DND-41 (cell line): ENCODE measurements at regions not wholly inside any gene's neighbourhood (a gene's known extent, or its start where the extent isn't known, plus 50 kb on each side); places are given as distances from the start of the nearest gene placed in this dataset.

ENCODE experiments used
- ATAC-seq: fragments of 200-7000 bp; cut with Tn5 transposase; 3 replicates; pipeline ENCODE4 v1.9.1; 2021; ENCODE audit warnings: low read depth; ENCODE audit not compliant: insufficient read depth
- DNase-seq: peaks from one replicate; pipeline ENCODE4 v3.0.0-alpha.2; 2020
- H2AFZ ChIP-seq: 2 replicates; pipeline ENCODE4 v1.6.0; 2012; ENCODE audit warnings: low read depth, low read length
- H3K27ac ChIP-seq: 2 replicates; pipeline ENCODE4 v1.5.1; 2012; ENCODE audit warnings: low read length, inconsistent platforms
- H3K27me3 ChIP-seq: fragments of 200-600 bp; sonication (generic); 2 replicates; pipeline ENCODE4 v1.6.0; 2012; ENCODE audit warnings: low read length, mild to moderate bottlenecking, inconsistent platforms; ENCODE audit not compliant: insufficient read depth, poor library complexity
- H3K36me3 ChIP-seq: 2 replicates; pipeline ENCODE4 v1.5.1; 2012; ENCODE audit warnings: low read length, inconsistent platforms; ENCODE audit not compliant: insufficient read depth
- H3K4me1 ChIP-seq: 2 replicates; pipeline ENCODE4 v1.5.1; 2012; ENCODE audit warnings: mild to moderate bottlenecking, low read length; ENCODE audit not compliant: insufficient read depth
- H3K4me2 ChIP-seq: 2 replicates; pipeline ENCODE4 v1.6.0; 2012; ENCODE audit warnings: mild to moderate bottlenecking, moderate library complexity, low read length, inconsistent platforms; ENCODE audit not compliant: insufficient read depth
- H3K4me3 ChIP-seq, 2 experiments: fragments of 200-600 bp in 1 of 2; shearing (Covaris generic) in 1 of 2; 2 replicates each; pipeline ENCODE4 v1.5.1; 2012 to 2016; ENCODE audit warnings: inconsistent platforms in 2 of 2, low read length in 2 of 2, mild to moderate bottlenecking in 2 of 2, low read depth in 1 of 2, moderate library complexity in 1 of 2
- H3K79me2 ChIP-seq: 2 replicates; pipeline ENCODE4 v1.6.0; 2012; ENCODE audit warnings: low read length, inconsistent platforms; ENCODE audit not compliant: insufficient read depth
- H3K9ac ChIP-seq: 2 replicates; pipeline ENCODE4 v1.6.0; 2012; ENCODE audit warnings: low read depth, mild to moderate bottlenecking, inconsistent platforms, low read length, moderate library complexity
- H3K9me3 ChIP-seq: 2 replicates; pipeline ENCODE4 v1.5.1; 2012; ENCODE audit warnings: low read length, moderate library complexity, mild to moderate bottlenecking, inconsistent platforms; ENCODE audit not compliant: insufficient read depth, severe bottlenecking
- H4K20me1 ChIP-seq: 2 replicates; pipeline ENCODE4 v1.6.0; 2012; ENCODE audit warnings: low read length; ENCODE audit not compliant: insufficient read depth
- EZH2 ChIP-seq: IDR thresholded peaks from 3 replicates; pipeline ENCODE4 v1.6.1; 2012; ENCODE audit warnings: borderline replicate concordance, low read depth, mild to moderate bottlenecking, moderate library complexity, low read length, inconsistent platforms; ENCODE audit not compliant: severe bottlenecking
- TF ChIP-seq, protein P1 (sequence below): IDR thresholded peaks from 2 replicates; pipeline ENCODE4 v1.5.1; 2012; ENCODE audit warnings: borderline replicate concordance, low read length, moderate library complexity, mild to moderate bottlenecking; ENCODE audit not compliant: poor library complexity, severe bottlenecking; ENCODE audit errors: extremely low read depth

DNA sequence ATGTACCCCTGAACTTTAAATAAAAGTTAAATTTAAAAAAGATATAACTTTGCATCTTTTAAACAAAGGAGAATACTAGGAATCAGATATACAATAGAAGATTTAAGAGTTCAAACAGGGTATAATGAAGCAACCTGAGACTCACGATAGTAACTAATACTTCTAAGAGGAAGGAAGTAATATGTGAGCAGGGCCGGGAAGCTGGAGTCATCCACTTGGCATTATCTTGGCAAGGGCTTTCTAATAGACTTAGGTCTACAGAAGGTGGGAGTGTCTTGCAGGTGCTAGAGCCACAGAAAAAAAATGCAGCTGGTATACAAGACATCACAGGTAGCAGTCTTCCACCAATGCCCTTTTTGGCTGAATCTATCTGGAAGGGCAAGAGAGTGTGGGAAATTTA lies 231.9 kb downstream of the KCTD12 start:
- TF ChIP-seq, protein P1, sequence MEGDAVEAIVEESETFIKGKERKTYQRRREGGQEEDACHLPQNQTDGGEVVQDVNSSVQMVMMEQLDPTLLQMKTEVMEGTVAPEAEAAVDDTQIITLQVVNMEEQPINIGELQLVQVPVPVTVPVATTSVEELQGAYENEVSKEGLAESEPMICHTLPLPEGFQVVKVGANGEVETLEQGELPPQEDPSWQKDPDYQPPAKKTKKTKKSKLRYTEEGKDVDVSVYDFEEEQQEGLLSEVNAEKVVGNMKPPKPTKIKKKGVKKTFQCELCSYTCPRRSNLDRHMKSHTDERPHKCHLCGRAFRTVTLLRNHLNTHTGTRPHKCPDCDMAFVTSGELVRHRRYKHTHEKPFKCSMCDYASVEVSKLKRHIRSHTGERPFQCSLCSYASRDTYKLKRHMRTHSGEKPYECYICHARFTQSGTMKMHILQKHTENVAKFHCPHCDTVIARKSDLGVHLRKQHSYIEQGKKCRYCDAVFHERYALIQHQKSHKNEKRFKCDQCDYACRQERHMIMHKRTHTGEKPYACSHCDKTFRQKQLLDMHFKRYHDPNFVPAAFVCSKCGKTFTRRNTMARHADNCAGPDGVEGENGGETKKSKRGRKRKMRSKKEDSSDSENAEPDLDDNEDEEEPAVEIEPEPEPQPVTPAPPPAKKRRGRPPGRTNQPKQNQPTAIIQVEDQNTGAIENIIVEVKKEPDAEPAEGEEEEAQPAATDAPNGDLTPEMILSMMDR = no peak
- TF ChIP-seq EZH2 = no peak
- DNase-seq (no peak), ATAC-seq (no peak)
- no peak overlapping the region for H3K9ac ChIP-seq
- no peaks in the 10 kb centered on the region for H3K79me2 ChIP-seq
- no peaks in the 10 kb centered on the region for H3K27me3 ChIP-seq
- no peaks in the 10 kb centered on the region for H3K9me3 ChIP-seq
- H4K20me1 ChIP-seq = no peaks in the 10 kb centered on the region
- H3K27ac ChIP-seq = no peak overlapping the region
- H3K4me1 ChIP-seq = no peaks in the 10 kb centered on the region
- no peak overlapping the region for H2AFZ ChIP-seq
- no peak overlapping the region for H3K4me3 ChIP-seq
- H3K4me2 ChIP-seq = no peak overlapping the region
- no peaks in the 10 kb centered on the region for H3K36me3 ChIP-seq

GRCh38 chr13:76651286-76651685 lies 234.9 kb downstream of the KCTD12 start:
- Histone ChIP-seq H3K4me2 (no peak overlapping the region), H3K36me3 (no peaks in the 10 kb centered on the region), H4K20me1 (no peaks in the 10 kb centered on the region), H3K9me3 (no peaks in the 10 kb centered on the region), H3K4me3 (no peak overlapping the region), H3K9ac (no peak overlapping the region), H2AFZ (no peak overlapping the region), H3K27ac (no peak overlapping the region), H3K27me3 (no peaks in the 10 kb centered on the region), H3K4me1 (no peaks in the 10 kb centered on the region), H3K79me2 (no peaks in the 10 kb centered on the region)
- TF ChIP-seq, protein P1 = no peak
- no peak for TF ChIP-seq EZH2
- no peak for ATAC-seq
- DNase-seq = no peak

- Histone ChIP-seq H2AFZ (no peak overlapping the region), H3K9me3 (no peaks in the 10 kb centered on the region), H3K4me2 (no peak overlapping the region), H3K27ac (no peak overlapping the region), H3K9ac (no peak overlapping the region), H3K4me1 (no peaks in the 10 kb centered on the region), H4K20me1 (no peaks in the 10 kb centered on the region), H3K4me3 (no peak overlapping the region), H3K27me3 (no peaks in the 10 kb centered on the region), H3K79me2 (no peaks in the 10 kb centered on the region), H3K36me3 (no peaks in the 10 kb centered on the region)
- TF ChIP-seq, protein P1 = no peak
- no peak for TF ChIP-seq EZH2
- ATAC-seq (no peak), DNase-seq (no peak)
These were observed 238.7 kb downstream of the KCTD12 start for GRCh38 chr13:76647550-76647949.

DNA sequence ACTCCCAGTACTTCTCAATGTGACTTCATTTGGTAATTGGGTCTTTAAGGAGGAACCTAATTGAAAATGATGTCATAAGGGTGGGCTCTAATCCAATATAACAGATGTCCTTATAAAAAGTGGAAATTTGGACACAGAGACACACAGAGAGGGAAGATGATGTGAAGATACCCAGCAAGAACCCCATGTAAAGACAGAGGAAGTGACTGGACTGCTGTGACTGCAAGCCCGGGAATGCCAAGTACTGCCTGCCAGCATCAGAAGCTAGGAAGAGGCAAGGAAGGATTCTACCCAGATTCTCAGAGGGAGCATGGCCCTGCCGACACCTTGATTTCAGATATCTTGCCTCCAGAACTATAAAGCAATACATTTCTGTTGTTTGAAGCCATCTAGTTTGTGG lies 239.3 kb downstream of the KCTD12 start:
- no peak overlapping the region for H3K27ac ChIP-seq
- H3K4me3 ChIP-seq = no peak overlapping the region
- ATAC-seq (no peak), DNase-seq (no peak)
- no peak overlapping the region for H3K4me2 ChIP-seq
- H3K27me3 ChIP-seq = no peaks in the 10 kb centered on the region
- no peaks in the 10 kb centered on the region for H3K4me1 ChIP-seq
- TF ChIP-seq, protein P1 = no peak
- TF ChIP-seq EZH2 = no peak
- H3K9ac ChIP-seq = no peak overlapping the region
- no peaks in the 10 kb centered on the region for H3K79me2 ChIP-seq
- H3K36me3 ChIP-seq = no peaks in the 10 kb centered on the region
- no peaks in the 10 kb centered on the region for H3K9me3 ChIP-seq
- H2AFZ ChIP-seq = no peak overlapping the region
- no peaks in the 10 kb centered on the region for H4K20me1 ChIP-seq
